ENCODE measurements at regions not wholly inside any gene's neighbourhood (a gene's known extent, or its start where the extent isn't known, plus 50 kb on each side); places are given as distances from the start of the nearest gene placed in this dataset.

DNA sequence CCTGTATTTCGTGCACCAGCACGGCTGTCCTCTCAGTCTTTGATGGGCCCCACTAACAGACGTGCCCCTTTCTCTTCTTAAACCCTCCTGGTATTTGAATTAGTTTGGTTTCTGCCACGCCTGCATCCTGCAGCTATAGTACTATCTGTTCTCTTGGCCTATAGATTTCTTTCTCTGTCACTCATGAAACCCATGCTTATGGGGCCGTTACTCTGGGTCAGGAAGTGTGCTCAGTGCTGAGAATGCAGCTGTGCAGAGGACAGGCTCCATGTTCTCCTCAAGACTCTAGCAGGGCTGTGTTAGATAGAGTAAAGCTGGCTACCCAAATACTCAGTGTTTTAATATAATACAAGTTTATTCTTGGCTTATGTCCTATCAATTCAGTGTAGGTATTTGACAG lies 180.0 kb downstream of the INSIG2 start:
- Histone ChIP-seq H3K27ac (ENCODE audit: low read depth, low read length) (no peak overlapping the region), H3K4me3 (ENCODE audit: low read depth, low read length) (no peak overlapping the region), H3K27me3 (ENCODE audit: insufficient read depth, low read length) (peaks cover 37% of the 10 kb centered on the region), H3K36me3 (ENCODE audit: insufficient read depth, low read length) (no peaks in the 10 kb centered on the region), H2AFZ (ENCODE audit: low read length, unreplicated experiment) (no peak overlapping the region), H3K79me2 (ENCODE audit: control insufficient read depth, insufficient read depth, low read length, unreplicated experiment) (no peaks in the 10 kb centered on the region), H3K4me1 (ENCODE audit: control insufficient read depth, insufficient read depth, low read length, unreplicated experiment) (no peaks in the 10 kb centered on the region)

DNA sequence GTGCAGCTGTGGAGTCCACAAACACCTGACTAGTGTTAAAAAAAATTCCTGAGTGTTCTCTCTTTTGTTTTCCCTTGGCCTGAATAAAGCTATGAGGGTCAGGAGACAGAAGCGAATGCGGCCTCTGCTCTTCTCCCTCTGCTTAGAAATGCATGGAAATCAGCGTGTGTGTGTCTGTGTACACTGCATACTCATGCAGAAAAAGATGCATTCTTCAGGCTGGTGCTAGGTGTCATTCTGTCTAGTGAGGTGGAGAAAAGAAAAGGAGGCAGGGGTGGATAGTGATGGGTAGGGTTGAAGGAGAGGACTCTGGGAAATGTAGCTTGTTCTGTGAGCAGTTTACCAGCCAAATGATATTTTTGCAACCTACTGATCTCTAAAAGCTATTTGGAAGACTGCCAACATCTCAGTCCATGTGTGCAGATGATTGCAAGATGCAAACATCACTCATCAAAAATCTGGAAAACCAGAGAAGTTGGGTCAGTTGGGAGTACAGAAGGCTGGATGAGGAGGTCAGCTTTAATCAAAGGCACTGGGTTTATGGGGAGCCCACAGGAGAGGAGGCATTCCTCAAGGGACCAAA lies 177.7 kb downstream of the INSIG2 start:
- Histone ChIP-seq H3K36me3 (ENCODE audit: insufficient read depth, low read length) (no peaks in the 10 kb centered on the region), H3K4me1 (ENCODE audit: control insufficient read depth, insufficient read depth, low read length, unreplicated experiment) (no peaks in the 10 kb centered on the region), H3K27me3 (ENCODE audit: insufficient read depth, low read length) (peaks cover 28% of the 10 kb centered on the region), H2AFZ (ENCODE audit: low read length, unreplicated experiment) (no peak overlapping the region), H3K27ac (ENCODE audit: low read depth, low read length) (no peak overlapping the region), H3K4me3 (ENCODE audit: low read depth, low read length) (no peak overlapping the region), H3K79me2 (ENCODE audit: control insufficient read depth, insufficient read depth, low read length, unreplicated experiment) (no peaks in the 10 kb centered on the region)

DNA sequence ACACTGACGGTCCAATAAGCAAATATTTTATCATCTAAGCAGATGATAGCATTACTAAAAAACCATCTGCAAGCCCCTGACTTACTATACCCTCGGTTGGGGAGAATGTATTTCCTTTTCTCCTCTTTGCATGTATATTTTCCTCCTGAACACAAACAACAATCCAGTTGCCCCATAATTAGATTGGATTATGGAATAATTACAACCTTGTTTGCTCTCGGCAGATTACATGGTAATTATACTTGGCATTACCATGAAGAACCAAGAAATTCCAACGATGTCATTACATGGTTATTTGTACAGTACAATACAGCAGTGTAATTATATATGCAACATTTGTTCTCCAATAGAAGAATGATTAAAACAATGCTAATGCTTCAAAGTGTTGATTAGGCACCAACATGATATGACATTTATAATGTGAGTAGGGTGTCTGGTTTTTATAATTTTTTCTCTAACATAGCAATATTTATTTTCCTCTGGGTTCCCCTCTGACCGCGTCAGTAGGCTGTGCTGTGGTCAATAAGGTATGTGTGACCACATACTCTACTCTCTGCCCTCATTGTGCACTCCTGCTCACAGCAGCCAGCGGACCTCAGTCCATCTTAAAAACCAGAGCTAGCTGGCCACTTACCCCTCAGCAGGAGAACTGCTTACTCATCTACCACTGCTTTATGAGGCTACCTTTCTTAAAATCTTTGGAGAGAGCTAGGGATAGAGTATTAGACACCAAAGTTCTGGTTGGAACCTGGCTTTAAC lies 176.1 kb downstream of the INSIG2 start:
- no peak overlapping the region for H3K27ac ChIP-seq (ENCODE audit: low read depth, low read length)
- H2AFZ ChIP-seq (ENCODE audit: low read length, unreplicated experiment) = no peak overlapping the region

DNA sequence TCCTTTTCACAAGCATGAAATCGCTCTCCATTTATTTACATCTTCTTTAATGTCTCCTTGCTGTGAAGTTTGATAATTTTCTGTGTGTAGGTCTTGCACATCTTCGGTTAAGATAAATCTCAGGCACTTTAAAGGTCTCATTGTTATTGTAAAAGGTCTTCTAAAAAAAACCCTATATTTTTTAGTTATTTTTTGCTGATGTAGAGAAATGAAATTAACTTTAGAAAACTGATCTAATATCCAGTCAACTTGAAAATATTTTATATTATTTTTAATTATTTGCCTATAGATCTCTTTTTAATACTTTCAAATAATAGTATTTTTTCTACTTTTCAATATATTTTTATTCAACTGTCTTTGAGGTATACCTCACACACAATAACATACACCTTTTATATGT lies 169.4 kb downstream of the INSIG2 start:
- H3K79me2 ChIP-seq (ENCODE audit: control insufficient read depth, insufficient read depth, low read length, unreplicated experiment) = no peaks in the 10 kb centered on the region
- H3K4me3 ChIP-seq (ENCODE audit: low read depth, low read length) = no peak overlapping the region

More for the DNA sequence above, 176.1 kb downstream of the INSIG2 start:
- Histone ChIP-seq H3K27me3 (ENCODE audit: insufficient read depth, low read length) (peaks cover 33% of the 10 kb centered on the region; the same call in 1 of the 2 replicates), H3K36me3 (ENCODE audit: insufficient read depth, low read length) (no peaks in the 10 kb centered on the region), H3K4me3 (ENCODE audit: low read depth, low read length) (no peak overlapping the region), H3K4me1 (ENCODE audit: control insufficient read depth, insufficient read depth, low read length, unreplicated experiment) (no peaks in the 10 kb centered on the region), H3K79me2 (ENCODE audit: control insufficient read depth, insufficient read depth, low read length, unreplicated experiment) (no peaks in the 10 kb centered on the region)

DNA sequence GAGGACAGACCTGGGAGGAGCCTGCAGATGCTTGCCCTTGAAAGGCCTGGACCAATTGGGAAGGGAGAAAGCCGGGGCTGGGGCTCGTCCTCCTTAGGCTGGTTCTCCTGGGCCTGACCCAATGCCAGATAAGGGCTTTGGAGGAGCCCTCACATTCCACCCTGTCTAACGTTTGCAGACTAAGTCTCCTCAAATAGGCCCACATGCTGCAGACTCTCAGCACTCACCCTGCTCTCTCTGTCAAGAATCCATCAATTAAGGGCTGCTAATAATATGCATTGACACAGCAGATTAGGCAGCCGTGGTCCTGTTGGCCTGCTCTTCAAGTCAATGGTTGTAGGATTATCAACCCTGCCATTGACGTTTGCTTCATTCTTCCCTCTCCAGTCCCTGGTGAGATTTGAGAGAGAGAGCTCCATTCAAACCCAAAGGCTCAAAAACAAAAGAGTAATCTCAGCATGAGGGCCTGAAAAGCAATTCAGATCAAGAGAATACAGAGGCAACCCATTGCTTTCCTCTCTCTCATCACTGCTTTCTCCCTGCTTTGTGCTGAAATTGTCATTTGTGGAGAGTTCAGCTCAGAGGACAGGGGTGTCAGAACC lies 167.6 kb downstream of the INSIG2 start:
- peaks cover under 1% of the 10 kb centered on the region for H3K4me1 ChIP-seq (ENCODE audit: control insufficient read depth, insufficient read depth, low read length, unreplicated experiment)
- no peaks in the 10 kb centered on the region for H3K79me2 ChIP-seq (ENCODE audit: control insufficient read depth, insufficient read depth, low read length, unreplicated experiment)
- no peak overlapping the region for H2AFZ ChIP-seq (ENCODE audit: low read length, unreplicated experiment)
- H3K27ac ChIP-seq (ENCODE audit: low read depth, low read length) = no peak overlapping the region
- no peak overlapping the region for H3K4me3 ChIP-seq (ENCODE audit: low read depth, low read length)
- H3K36me3 ChIP-seq (ENCODE audit: insufficient read depth, low read length) = no peaks in the 10 kb centered on the region
- H3K27me3 ChIP-seq (ENCODE audit: insufficient read depth, low read length) = peaks cover 26% of the 10 kb centered on the region

More for the DNA sequence above, 169.4 kb downstream of the INSIG2 start:
- H2AFZ ChIP-seq (ENCODE audit: low read length, unreplicated experiment) = no peak overlapping the region
- no peak overlapping the region for H3K27ac ChIP-seq (ENCODE audit: low read depth, low read length)
- H3K4me1 ChIP-seq (ENCODE audit: control insufficient read depth, insufficient read depth, low read length, unreplicated experiment) = no peaks in the 10 kb centered on the region
- H3K36me3 ChIP-seq (ENCODE audit: insufficient read depth, low read length) = no peaks in the 10 kb centered on the region
- peaks cover 35% of the 10 kb centered on the region for H3K27me3 ChIP-seq (ENCODE audit: insufficient read depth, low read length)

DNA sequence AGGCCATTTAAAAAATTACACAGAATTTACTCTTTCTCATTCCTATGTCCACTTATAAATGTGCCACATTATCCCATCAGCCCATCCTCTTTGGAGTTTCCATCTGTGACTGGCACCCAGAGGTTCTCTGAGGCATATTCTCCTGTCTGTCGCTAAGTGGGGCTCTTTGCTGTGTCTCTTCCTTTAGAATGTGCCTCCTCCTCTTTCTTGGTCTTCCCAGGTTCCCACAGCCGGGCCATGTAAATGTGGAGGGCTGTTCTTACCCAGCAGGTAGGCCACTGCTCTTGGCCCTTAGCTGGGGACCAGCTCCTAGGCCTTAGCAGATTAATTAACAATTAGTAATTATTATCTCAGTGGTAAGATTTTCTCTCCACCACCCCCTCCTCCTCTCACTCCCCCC lies 167.0 kb downstream of the INSIG2 start:
- Histone ChIP-seq H2AFZ (ENCODE audit: low read length, unreplicated experiment) (no peak overlapping the region), H3K79me2 (ENCODE audit: control insufficient read depth, insufficient read depth, low read length, unreplicated experiment) (no peaks in the 10 kb centered on the region), H3K27ac (ENCODE audit: low read depth, low read length) (no peak overlapping the region), H3K4me3 (ENCODE audit: low read depth, low read length) (no peak overlapping the region), H3K4me1 (ENCODE audit: control insufficient read depth, insufficient read depth, low read length, unreplicated experiment) (peaks cover 6% of the 10 kb centered on the region), H3K27me3 (ENCODE audit: insufficient read depth, low read length) (peaks cover 23% of the 10 kb centered on the region), H3K36me3 (ENCODE audit: insufficient read depth, low read length) (no peaks in the 10 kb centered on the region)

DNA sequence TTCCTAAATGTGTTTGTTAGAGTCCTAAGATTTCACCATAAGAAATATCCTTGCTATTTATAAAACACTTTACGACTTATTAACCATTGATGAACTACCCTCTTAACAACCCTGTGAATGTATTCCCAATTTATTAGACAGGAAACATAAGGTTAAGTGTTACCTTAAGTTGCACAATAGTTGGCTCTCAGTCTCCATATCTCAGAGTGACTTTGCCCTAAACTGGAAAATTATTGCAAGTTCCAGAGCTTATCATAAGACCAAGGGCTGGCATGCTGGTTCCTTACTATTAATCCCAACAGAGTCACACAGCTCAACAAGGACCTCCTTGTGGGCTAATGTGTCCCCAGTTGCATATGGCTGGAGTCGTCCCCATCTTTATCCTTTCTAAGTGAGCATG lies 165.8 kb downstream of the INSIG2 start:
- no peaks in the 10 kb centered on the region for H3K36me3 ChIP-seq (ENCODE audit: insufficient read depth, low read length)
- H2AFZ ChIP-seq (ENCODE audit: low read length, unreplicated experiment) = no peak overlapping the region
- peaks cover 18% of the 10 kb centered on the region for H3K4me1 ChIP-seq (ENCODE audit: control insufficient read depth, insufficient read depth, low read length, unreplicated experiment)
- H3K27me3 ChIP-seq (ENCODE audit: insufficient read depth, low read length) = peaks cover 17% of the 10 kb centered on the region
- no peak overlapping the region for H3K4me3 ChIP-seq (ENCODE audit: low read depth, low read length)
- no peaks in the 10 kb centered on the region for H3K79me2 ChIP-seq (ENCODE audit: control insufficient read depth, insufficient read depth, low read length, unreplicated experiment)
- no peak overlapping the region for H3K27ac ChIP-seq (ENCODE audit: low read depth, low read length)

DNA sequence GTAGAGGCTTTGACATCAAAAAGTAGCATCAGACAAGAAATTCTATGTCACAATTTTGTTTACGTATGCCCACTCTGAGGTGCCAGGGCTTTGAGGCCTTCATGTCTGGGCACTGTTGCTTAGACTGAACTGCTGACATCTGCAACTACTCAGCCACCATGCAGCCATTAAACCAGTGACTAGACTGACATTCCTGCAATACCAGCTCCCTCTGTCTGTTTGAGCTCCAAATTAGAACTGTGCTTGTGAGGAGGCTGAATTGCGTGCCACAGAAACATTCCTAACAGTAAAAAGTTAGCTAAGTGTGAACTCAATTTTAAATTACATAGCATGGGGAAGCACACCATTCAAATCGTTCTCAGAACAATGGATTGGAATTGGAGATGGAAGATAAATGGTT lies 163.2 kb downstream of the INSIG2 start:
- no peak overlapping the region for H3K4me3 ChIP-seq (ENCODE audit: low read depth, low read length)
- peaks cover 26% of the 10 kb centered on the region for H3K4me1 ChIP-seq (ENCODE audit: control insufficient read depth, insufficient read depth, low read length, unreplicated experiment)
- H3K79me2 ChIP-seq (ENCODE audit: control insufficient read depth, insufficient read depth, low read length, unreplicated experiment) = no peaks in the 10 kb centered on the region
- H2AFZ ChIP-seq (ENCODE audit: low read length, unreplicated experiment) = no peak overlapping the region
- H3K27me3 ChIP-seq (ENCODE audit: insufficient read depth, low read length) = no peaks in the 10 kb centered on the region; the same call in 1 of the 2 replicates
- H3K36me3 ChIP-seq (ENCODE audit: insufficient read depth, low read length) = no peaks in the 10 kb centered on the region
- no peak overlapping the region for H3K27ac ChIP-seq (ENCODE audit: low read depth, low read length)

DNA sequence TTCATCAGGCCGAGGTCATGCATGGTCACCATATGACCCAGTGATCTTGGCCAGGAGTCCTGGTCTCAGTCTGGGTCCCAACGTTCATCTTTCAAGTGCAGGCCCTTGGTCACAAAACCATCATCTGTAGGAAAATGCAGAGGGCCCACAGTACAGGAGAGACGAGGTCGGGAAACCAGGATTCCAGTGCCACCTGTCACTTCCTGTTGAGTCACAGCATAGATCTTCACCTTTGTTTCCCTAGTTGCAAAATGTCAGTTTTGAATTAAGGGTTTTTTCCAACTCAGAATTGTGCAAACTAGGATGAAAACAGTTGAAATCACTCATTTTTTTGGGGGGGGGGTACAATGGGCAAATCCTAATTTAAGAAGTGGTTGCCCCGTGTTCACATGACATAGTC lies 162.2 kb downstream of the INSIG2 start:
- Histone ChIP-seq H2AFZ (ENCODE audit: low read length, unreplicated experiment) (no peak overlapping the region), H3K4me1 (ENCODE audit: control insufficient read depth, insufficient read depth, low read length, unreplicated experiment) (peaks cover 28% of the 10 kb centered on the region), H3K27me3 (ENCODE audit: insufficient read depth, low read length) (no peaks in the 10 kb centered on the region), H3K79me2 (ENCODE audit: control insufficient read depth, insufficient read depth, low read length, unreplicated experiment) (no peaks in the 10 kb centered on the region), H3K36me3 (ENCODE audit: insufficient read depth, low read length) (no peaks in the 10 kb centered on the region), H3K4me3 (ENCODE audit: low read depth, low read length) (no peak overlapping the region), H3K27ac (ENCODE audit: low read depth, low read length) (no peak overlapping the region; the same call in 1 of the 2 replicates)

DNA sequence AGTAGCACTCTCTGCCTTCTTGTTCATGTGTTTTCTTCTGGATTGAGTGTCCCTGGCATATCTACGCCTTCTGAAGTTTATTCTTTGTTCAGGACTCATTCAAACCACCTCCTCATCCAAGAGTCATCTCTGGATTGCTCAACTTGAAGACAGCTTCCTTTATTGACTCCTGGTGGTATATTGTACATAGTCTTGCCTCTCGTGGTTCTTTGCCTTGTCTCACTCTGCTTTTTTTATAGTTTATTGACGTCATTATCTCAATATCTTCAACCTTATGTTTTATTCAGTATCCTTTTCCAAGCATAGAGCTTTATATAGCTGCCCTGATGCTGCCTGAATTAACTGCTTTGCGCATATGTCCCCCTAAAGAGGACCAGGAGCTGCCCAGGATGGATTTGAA lies 161.7 kb downstream of the INSIG2 start:
- Histone ChIP-seq H3K36me3 (ENCODE audit: insufficient read depth, low read length) (no peaks in the 10 kb centered on the region), H3K27ac (ENCODE audit: low read depth, low read length) (no peak overlapping the region; the same call in 1 of the 2 replicates), H3K4me3 (ENCODE audit: low read depth, low read length) (no peak overlapping the region), H3K27me3 (ENCODE audit: insufficient read depth, low read length) (no peaks in the 10 kb centered on the region), H2AFZ (ENCODE audit: low read length, unreplicated experiment) (no peak overlapping the region), H3K4me1 (ENCODE audit: control insufficient read depth, insufficient read depth, low read length, unreplicated experiment) (peaks cover 28% of the 10 kb centered on the region), H3K79me2 (ENCODE audit: control insufficient read depth, insufficient read depth, low read length, unreplicated experiment) (no peaks in the 10 kb centered on the region)

DNA sequence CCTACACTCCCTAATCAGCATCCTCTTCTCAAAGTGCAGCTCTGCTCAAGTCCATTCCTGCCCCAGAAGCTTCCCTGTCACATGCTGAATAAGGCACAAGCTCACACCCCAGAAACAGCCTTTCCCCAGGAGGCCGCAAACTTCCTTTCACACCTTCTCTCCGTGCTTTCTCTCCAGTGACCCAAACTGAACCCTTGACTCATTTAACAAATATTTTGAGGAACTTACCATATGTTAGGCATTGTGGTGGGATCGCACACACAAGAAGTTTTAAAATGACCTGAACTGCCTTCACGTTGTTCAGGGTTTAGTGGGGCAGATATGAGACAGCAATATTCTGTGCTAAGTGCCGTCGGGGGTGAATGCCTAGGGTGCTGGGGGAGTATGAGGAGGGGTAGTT lies 161.3 kb downstream of the INSIG2 start:
- Histone ChIP-seq H3K36me3 (ENCODE audit: insufficient read depth, low read length) (no peaks in the 10 kb centered on the region), H3K4me1 (ENCODE audit: control insufficient read depth, insufficient read depth, low read length, unreplicated experiment) (peaks cover 28% of the 10 kb centered on the region), H3K27ac (ENCODE audit: low read depth, low read length) (no peak overlapping the region; the same call in 1 of the 2 replicates), H3K27me3 (ENCODE audit: insufficient read depth, low read length) (no peaks in the 10 kb centered on the region), H2AFZ (ENCODE audit: low read length, unreplicated experiment) (no peak overlapping the region), H3K79me2 (ENCODE audit: control insufficient read depth, insufficient read depth, low read length, unreplicated experiment) (no peaks in the 10 kb centered on the region), H3K4me3 (ENCODE audit: low read depth, low read length) (no peak overlapping the region)

All from ACC112 (cell line).